H1 (cell line): ENCODE measurements at regions not wholly inside any gene's neighbourhood (a gene's known extent, or its start where the extent isn't known, plus 50 kb on each side); places are given as distances from the start of the nearest gene placed in this dataset.

ENCODE experiments used
- CTCF ChIA-PET: fragments of 300-600 bp; sonication (Branson Sonifier 250); formaldehyde crosslinking; loops from one replicate; lab custom pipeline; 2021; ENCODE audit not compliant: partially characterized antibody; lab: Charles Lee
- POLR2A ChIA-PET: fragments of 300-600 bp; sonication (Branson Sonifier 250); formaldehyde crosslinking; loops from one replicate; lab custom pipeline; 2021; ENCODE audit warnings: inconsistent platforms; ENCODE audit not compliant: partially characterized antibody; lab: Charles Lee
- DNase-seq, 2 experiments: peaks; one replicate each; pipeline versions ENCODE4 v3.0.0 to v3.0.0-alpha.2; 2010 to 2022; ENCODE audit warnings: low spot score in 2 of 2, low read depth in 1 of 2, mixed read lengths in 1 of 2
- FAIRE-seq: peaks from 2 replicates; lab custom pipeline; 2011; peaks lifted over from hg19 to GRCh38; lab: Jason Lieb, UNC
- H2AFZ ChIP-seq: 2 replicates; pipeline ENCODE4 v1.8.1; 2012; ENCODE audit warnings: low read length, inconsistent platforms
- H2AK5ac ChIP-seq: 2 replicates; pipeline ENCODE4 v1.6.1; 2013; ENCODE audit warnings: low read depth, low read length
- H2BK120ac ChIP-seq: replicated peaks from 2 replicates; pipeline ENCODE3; 2013; ENCODE audit warnings: low read depth, low read length, inconsistent platforms
- H2BK12ac ChIP-seq: 2 replicates; pipeline ENCODE4 v1.6.1; 2013; ENCODE audit warnings: low read depth, low read length
- H2BK15ac ChIP-seq: 2 replicates; pipeline ENCODE4 v1.6.1; 2013; ENCODE audit warnings: low read length
- H2BK20ac ChIP-seq: 2 replicates; pipeline ENCODE4 v1.6.1; 2013; ENCODE audit warnings: low read length
- H2BK5ac ChIP-seq: 2 replicates; pipeline ENCODE4 v1.6.1; 2013; ENCODE audit warnings: low read depth, low read length
- H3K14ac ChIP-seq: 2 replicates; pipeline ENCODE4 v1.6.1; 2013; ENCODE audit warnings: inconsistent platforms; ENCODE audit not compliant: insufficient read length
- H3K18ac ChIP-seq: 2 replicates; pipeline ENCODE4 v1.6.1; 2013; ENCODE audit warnings: low read length; ENCODE audit errors: extremely low read depth
- H3K23ac ChIP-seq: 2 replicates; pipeline ENCODE4 v1.6.1; 2013; ENCODE audit warnings: inconsistent platforms; ENCODE audit not compliant: insufficient read length
- H3K23me2 ChIP-seq: 2 replicates; pipeline ENCODE4 v1.6.1; 2013; ENCODE audit warnings: low read depth, low read length
- H3K27ac ChIP-seq: 2 replicates; pipeline ENCODE4 v1.6.1; 2011; ENCODE audit warnings: low read depth, low read length, inconsistent platforms
- H3K27me3 ChIP-seq, 4 experiments: replicated peaks in 1 of 4; 1 replicate in 1 of 4; 2 replicates in 3 of 4; pipeline versions ENCODE4 v1.6.1 to v1.8.1; 2011 to 2013; ENCODE audit warnings: low read length in 3 of 4, mild to moderate bottlenecking in 3 of 4, inconsistent platforms in 2 of 4, mixed read lengths in 2 of 4, moderate library complexity in 1 of 4; ENCODE audit not compliant: control insufficient read depth in 3 of 4, insufficient read depth in 3 of 4; ENCODE audit errors: extremely low read depth in 1 of 4
- H3K36me3 ChIP-seq, 4 experiments: 2 replicates each; pipeline versions ENCODE4 v1.6.1 to v1.8.1; 2011 to 2013; ENCODE audit warnings: mild to moderate bottlenecking in 4 of 4, low read length in 3 of 4, moderate library complexity in 2 of 4, control low read depth in 1 of 4, inconsistent platforms in 1 of 4; ENCODE audit not compliant: insufficient read depth in 4 of 4, control insufficient read depth in 2 of 4
- H3K4ac ChIP-seq: replicated peaks from 2 replicates; pipeline ENCODE3; 2013; ENCODE audit warnings: low read length, low read depth, mixed read lengths, inconsistent platforms; ENCODE audit not compliant: insufficient read length
- H3K4me1 ChIP-seq, 4 experiments: replicated peaks in 1 of 4; 1 replicate in 1 of 4; 2 replicates in 3 of 4; pipeline versions ENCODE4 v1.6.1 to v1.8.1; 2011 to 2013; ENCODE audit warnings: low read length in 3 of 4, inconsistent platforms in 2 of 4, mixed read lengths in 1 of 4; ENCODE audit not compliant: insufficient read depth in 4 of 4, control insufficient read depth in 3 of 4
- H3K4me2 ChIP-seq, 2 experiments: 2 replicates each; pipeline versions ENCODE4 v1.6.1 to v1.8.1; 2011 to 2013; ENCODE audit warnings: low read depth in 2 of 2, low read length in 2 of 2, control low read depth in 1 of 2, inconsistent platforms in 1 of 2, mild to moderate bottlenecking in 1 of 2; ENCODE audit not compliant: insufficient read depth in 1 of 2
- H3K4me3 ChIP-seq, 4 experiments: fragments of 200-600, 300-600 bp in 1 of 4; sonication (generic), shearing (Covaris generic), sonication (Bioruptor Twin) in 1 of 4; 2 replicates each; pipeline versions ENCODE4 v1.5.1 to v1.8.1; 2011 to 2016; ENCODE audit warnings: low read length in 4 of 4, low read depth in 3 of 4, control low read depth in 2 of 4, inconsistent platforms in 2 of 4, mild to moderate bottlenecking in 2 of 4, mixed read lengths in 1 of 4, moderate library complexity in 1 of 4; ENCODE audit not compliant: insufficient read depth in 2 of 4; ENCODE audit errors: extremely low read depth in 1 of 4
- H3K56ac ChIP-seq: replicated peaks from 2 replicates; pipeline ENCODE3; 2013; ENCODE audit warnings: low read depth, mild to moderate bottlenecking, mixed read lengths, low read length, inconsistent platforms; ENCODE audit not compliant: insufficient read length
- H3K79me1 ChIP-seq: 2 replicates; pipeline ENCODE4 v1.6.1; 2013; ENCODE audit warnings: low read depth, low read length, control low read depth
- H3K79me2 ChIP-seq, 2 experiments: 2 replicates each; pipeline versions ENCODE4 v1.6.1 to v1.8.1; 2012 to 2013; ENCODE audit warnings: low read length in 2 of 2, mild to moderate bottlenecking in 2 of 2, inconsistent platforms in 1 of 2; ENCODE audit not compliant: insufficient read depth in 2 of 2, control insufficient read depth in 1 of 2
- H3K9ac ChIP-seq, 4 experiments: replicated peaks in 1 of 4; 1 replicate in 1 of 4; 2 replicates in 3 of 4; pipeline versions ENCODE4 v1.6.1 to v1.8.1; 2011 to 2013; ENCODE audit warnings: low read depth in 3 of 4, low read length in 3 of 4, control low read depth in 2 of 4, mild to moderate bottlenecking in 2 of 4, moderate library complexity in 2 of 4, inconsistent platforms in 1 of 4; ENCODE audit errors: extremely low read depth in 1 of 4
- H3K9me3 ChIP-seq, 2 experiments: 2 replicates each; pipeline versions ENCODE4 v1.6.1 to v1.8.1; 2012 to 2013; ENCODE audit warnings: mild to moderate bottlenecking in 2 of 2, moderate library complexity in 2 of 2, control low read depth in 1 of 2, inconsistent platforms in 1 of 2, low read depth in 1 of 2, low read length in 1 of 2, mixed read lengths in 1 of 2; ENCODE audit not compliant: insufficient read depth in 2 of 2
- H4K20me1 ChIP-seq, 2 experiments: replicated peaks in 1 of 2; 2 replicates each; pipeline versions ENCODE3 to v1.8.1; 2011 to 2013; ENCODE audit warnings: inconsistent platforms in 2 of 2, low read length in 2 of 2, mild to moderate bottlenecking in 1 of 2; ENCODE audit not compliant: insufficient read depth in 2 of 2, control insufficient read depth in 1 of 2
- H4K5ac ChIP-seq: 2 replicates; pipeline ENCODE4 v1.6.1; 2013; ENCODE audit warnings: low read length, low read depth, mixed read lengths, inconsistent platforms; ENCODE audit not compliant: insufficient read length
- H4K8ac ChIP-seq: 2 replicates; pipeline ENCODE4 v1.8.0; 2013; ENCODE audit warnings: mild to moderate bottlenecking, moderate library complexity, low read length, inconsistent platforms; ENCODE audit not compliant: insufficient read depth; ENCODE audit errors: extremely low read depth
- H4K91ac ChIP-seq: replicated peaks from 2 replicates; pipeline ENCODE3; 2013; ENCODE audit warnings: low read length, mixed read lengths, inconsistent platforms; ENCODE audit not compliant: insufficient read length
- KDM4A ChIP-seq: IDR thresholded peaks from one replicate; pipeline ENCODE4 v1.7.1; 2012; ENCODE audit warnings: low read depth, mild to moderate bottlenecking, moderate library complexity, low read length, inconsistent platforms; ENCODE audit not compliant: severe bottlenecking
- SIRT6 ChIP-seq: IDR thresholded peaks from one replicate; pipeline ENCODE4 v1.7.1; 2012; ENCODE audit warnings: low read length, inconsistent platforms
- SUZ12 ChIP-seq: fragments of 200-600 bp; sonication (generic); IDR thresholded peaks from 2 replicates; pipeline ENCODE4 v1.6.1; 2012; ENCODE audit warnings: mild to moderate bottlenecking, inconsistent platforms, low read length, moderate library complexity, mixed read lengths
- TBP ChIP-seq: IDR thresholded peaks from 2 replicates; pipeline ENCODE4 v1.6.1; 2011; ENCODE audit warnings: low read depth, low read length, improper control_type of control experiment
- WGBS, 2 experiments: shearing (Covaris generic) in 1 of 2; methylation state at CpG; one replicate each; pipeline versions ENCODE4 v1.1.6 to v1.1.7; 2013 to 2015; ENCODE audit warnings: low lambda C conversion rate in 2 of 2, mixed read lengths in 2 of 2, inconsistent platforms in 1 of 2, low coverage in 1 of 2, missing lambda C conversion rate in 1 of 2; ENCODE audit not compliant: insufficient replicate concordance in 2 of 2, insufficient coverage in 1 of 2, insufficient read length in 1 of 2; ENCODE audit errors: extremely low coverage in 1 of 2, missing lambda C conversion rate in 1 of 2; 5-methylcytosine and 5-hydroxymethylcytosine counted together
- TF ChIP-seq, protein P1 (sequence below): IDR thresholded peaks from 2 replicates; pipeline ENCODE4 v1.6.1; 2011; ENCODE audit warnings: low read length, improper control_type of control experiment

- no peak overlapping the region for H2BK120ac ChIP-seq
- H2BK5ac ChIP-seq, result no peak overlapping the region
- no peak overlapping the region for H3K4me3 ChIP-seq
- no peak overlapping the region for H3K14ac ChIP-seq
- H3K79me1 ChIP-seq, result no peaks in the 10 kb centered on the region
- no peaks in the 10 kb centered on the region for H3K27me3 ChIP-seq
- peak overlapping the region; percentile 57 for H4K5ac ChIP-seq
- H3K23me2 ChIP-seq, result no peaks in the 10 kb centered on the region
- no peak overlapping the region for H2BK20ac ChIP-seq
- no peak overlapping the region for H4K91ac ChIP-seq
- FAIRE-seq (no peak), DNase-seq (no peak)
- TF ChIP-seq SUZ12 (no peak), TBP (no peak), KDM4A (no peak), SIRT6 (no peak)
- TF ChIP-seq, protein P1, sequence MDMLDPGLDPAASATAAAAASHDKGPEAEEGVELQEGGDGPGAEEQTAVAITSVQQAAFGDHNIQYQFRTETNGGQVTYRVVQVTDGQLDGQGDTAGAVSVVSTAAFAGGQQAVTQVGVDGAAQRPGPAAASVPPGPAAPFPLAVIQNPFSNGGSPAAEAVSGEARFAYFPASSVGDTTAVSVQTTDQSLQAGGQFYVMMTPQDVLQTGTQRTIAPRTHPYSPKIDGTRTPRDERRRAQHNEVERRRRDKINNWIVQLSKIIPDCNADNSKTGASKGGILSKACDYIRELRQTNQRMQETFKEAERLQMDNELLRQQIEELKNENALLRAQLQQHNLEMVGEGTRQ, result no peak
- H3K27ac ChIP-seq, result no peak overlapping the region
- no peak overlapping the region for H2AFZ ChIP-seq
- no peak overlapping the region for H4K8ac ChIP-seq
- ChIA-PET POLR2A (no interaction called here), CTCF (no interaction called here)
- H3K56ac ChIP-seq, result no peak overlapping the region
- H3K4ac ChIP-seq, result no peak overlapping the region
- no peaks in the 10 kb centered on the region for H4K20me1 ChIP-seq
- no peak overlapping the region for H3K18ac ChIP-seq
- 83% methylated on average over 1 of the region's 1 CpG; no CpG with 5 or more reads in 1 of the 2 experiments for WGBS, 2 experiments
- peaks cover 0 to 2% of the 10 kb centered on the region in 2 experiments; a peak in 1 of 4 replicates for H3K9me3 ChIP-seq
- H3K9ac ChIP-seq, result no peak overlapping the region
- H2BK15ac ChIP-seq, result no peak overlapping the region
- no peak overlapping the region for H3K23ac ChIP-seq
- H3K4me2 ChIP-seq, result no peak overlapping the region
- H3K4me1 ChIP-seq, result peaks cover 0 to 2% (median 0%) of the 10 kb centered on the region in 4 experiments; a peak in 1 of 7 replicates
- H3K79me2 ChIP-seq, result no peaks in the 10 kb centered on the region
- H3K36me3 ChIP-seq, result no peaks in the 10 kb centered on the region
- no peak overlapping the region for H2BK12ac ChIP-seq
- H2AK5ac ChIP-seq, result no peak overlapping the region
Observed at GRCh38 chr16:63613701-63614100, 1508.2 kb downstream of the CDH11 start.
